GM21576 (cell line): ENCODE measurements at regions not wholly inside any gene's neighbourhood (a gene's known extent, or its start where the extent isn't known, plus 50 kb on each side); places are given as distances from the start of the nearest gene placed in this dataset.

Source experiments
- ATAC-seq: cut with Tn5 transposase; IDR thresholded peaks from one replicate; pipeline ENCODE4 v1.9.1; 2021; ENCODE audit warnings: mild to moderate bottlenecking, moderate library complexity; ENCODE audit not compliant: unreplicated experiment

- no peak for ATAC-seq
Observed at GRCh38 chr5:40001796-40002195, 577.0 kb upstream of the DAB2 start.

- no peak for ATAC-seq
Observed at GRCh38 chr5:39998518-39998917, 573.7 kb upstream of the DAB2 start.

- no peak for ATAC-seq
Observed at GRCh38 chr5:39995990-39996389, 571.2 kb upstream of the DAB2 start.

GRCh38 chr5:39992617-39993202 lies 567.9 kb upstream of the DAB2 start:
- ATAC-seq, result no peak

- ATAC-seq, result no peak
Observed at GRCh38 chr5:39986614-39987013, 561.8 kb upstream of the DAB2 start.

GRCh38 chr5:39980056-39980455 lies 555.3 kb upstream of the DAB2 start:
- ATAC-seq, result no peak

- ATAC-seq, result no peak
Observed at GRCh38 chr5:39977066-39977655, 552.4 kb upstream of the DAB2 start.

GRCh38 chr5:39970117-39970798 lies 545.5 kb upstream of the DAB2 start:
- ATAC-seq, result no peak

GRCh38 chr5:39968381-39968780 lies 543.6 kb upstream of the DAB2 start:
- ATAC-seq, result no peak

GRCh38 chr5:39955156-39955555 lies 530.4 kb upstream of the DAB2 start:
- ATAC-seq, result no peak

GRCh38 chr5:39951070-39951469 lies 526.3 kb upstream of the DAB2 start:
- no peak for ATAC-seq

GRCh38 chr5:39948867-39949468 lies 524.2 kb upstream of the DAB2 start:
- peak; percentile 93 for ATAC-seq

GRCh38 chr5:39948341-39948740 lies 523.6 kb upstream of the DAB2 start:
- no peak for ATAC-seq

GRCh38 chr5:39947657-39948056 lies 522.9 kb upstream of the DAB2 start:
- no peak for ATAC-seq

- no peak for ATAC-seq
Observed at GRCh38 chr5:39946356-39947045, 521.7 kb upstream of the DAB2 start.

GRCh38 chr5:39945870-39946269 lies 521.1 kb upstream of the DAB2 start:
- no peak for ATAC-seq

GRCh38 chr5:39943811-39944210 lies 519.0 kb upstream of the DAB2 start:
- ATAC-seq, result no peak

- no peak for ATAC-seq
Observed at GRCh38 chr5:39942606-39943005, 517.8 kb upstream of the DAB2 start.

GRCh38 chr5:39941416-39941815 lies 516.6 kb upstream of the DAB2 start:
- no peak for ATAC-seq

GRCh38 chr5:39934830-39935229 lies 510.1 kb upstream of the DAB2 start:
- ATAC-seq, result no peak

- no peak for ATAC-seq
Observed at GRCh38 chr5:39933061-39933460, 508.3 kb upstream of the DAB2 start.

GRCh38 chr5:39928709-39929108 lies 503.9 kb upstream of the DAB2 start:
- no peak for ATAC-seq
